OCI-LY3 (cell line): ENCODE measurements at regions not wholly inside any gene's neighbourhood (a gene's known extent, or its start where the extent isn't known, plus 50 kb on each side); places are given as distances from the start of the nearest gene placed in this dataset.

ENCODE experiments used
- H2AFZ ChIP-seq: fragments of 200-600, 300-600 bp; shearing (Covaris generic); 2 replicates; pipeline ENCODE4 v1.6.0; 2014; ENCODE audit warnings: antibody characterized with exemption, low read depth, low read length
- H3K27ac ChIP-seq: fragments of 200-600, 300-600 bp; sonication (generic); 2 replicates; pipeline ENCODE4 v1.5.1; 2014; ENCODE audit warnings: mild to moderate bottlenecking, low read length, moderate library complexity, mixed read lengths
- H3K27me3 ChIP-seq: fragments of 200-600, 300-600 bp; sonication (generic); 2 replicates; pipeline ENCODE4 v1.6.1; 2014; ENCODE audit warnings: low read depth, low read length, mixed read lengths
- H3K36me3 ChIP-seq: fragments of 200-600, 300-600 bp; sonication (generic); replicated peaks from 2 replicates; pipeline ENCODE3; 2014; ENCODE audit warnings: low read depth, low read length, mixed read lengths
- H3K4me1 ChIP-seq: fragments of 300-600, 200-600 bp; sonication (generic); 2 replicates; pipeline ENCODE4 v1.6.1; 2014; ENCODE audit warnings: low read length, mixed read lengths
- H3K4me2 ChIP-seq: fragments of 200-600, 300-600 bp; sonication (generic); 2 replicates; pipeline ENCODE4 v1.6.1; 2014; ENCODE audit warnings: low read length, mixed read lengths
- H3K4me3 ChIP-seq: fragments of 300-600, 200-600 bp; sonication (generic); 2 replicates; pipeline ENCODE4 v1.5.1; 2014; ENCODE audit warnings: antibody characterized with exemption, mild to moderate bottlenecking, low read length, moderate library complexity
- H3K79me2 ChIP-seq: fragments of 300-600, 200-600 bp; shearing (Covaris generic); 2 replicates; pipeline ENCODE4 v1.6.1; 2014; ENCODE audit warnings: mild to moderate bottlenecking, low read length, mixed read lengths
- H3K9ac ChIP-seq: fragments of 300-600, 200-600 bp; shearing (Covaris generic); 2 replicates; pipeline ENCODE4 v1.6.0; 2014; ENCODE audit warnings: mild to moderate bottlenecking, low read length, moderate library complexity
- H3K9me3 ChIP-seq: fragments of 200-600, 300-600 bp; shearing (Covaris generic); 2 replicates; pipeline ENCODE4 v1.6.1; 2014; ENCODE audit warnings: low read length, mixed read lengths; ENCODE audit not compliant: insufficient read depth
- H4K20me1 ChIP-seq: fragments of 200-600, 300-600 bp; sonication (generic); 2 replicates; pipeline ENCODE4 v1.6.1; 2016; ENCODE audit warnings: low read length, mixed read lengths; ENCODE audit not compliant: insufficient read depth
- CTCF ChIP-seq: fragments of 200-600, 300-600 bp; sonication (generic); IDR thresholded peaks from 2 replicates; pipeline ENCODE4 v1.5.1; 2014; ENCODE audit warnings: antibody characterized with exemption, low read length, low read depth
- EZH2phosphoT487 ChIP-seq: fragments of 200-600 bp; shearing (Covaris generic); IDR thresholded peaks from 2 replicates; pipeline ENCODE4 v1.6.1; 2018; ENCODE audit warnings: antibody characterized with exemption, mixed run types, low read depth

DNA sequence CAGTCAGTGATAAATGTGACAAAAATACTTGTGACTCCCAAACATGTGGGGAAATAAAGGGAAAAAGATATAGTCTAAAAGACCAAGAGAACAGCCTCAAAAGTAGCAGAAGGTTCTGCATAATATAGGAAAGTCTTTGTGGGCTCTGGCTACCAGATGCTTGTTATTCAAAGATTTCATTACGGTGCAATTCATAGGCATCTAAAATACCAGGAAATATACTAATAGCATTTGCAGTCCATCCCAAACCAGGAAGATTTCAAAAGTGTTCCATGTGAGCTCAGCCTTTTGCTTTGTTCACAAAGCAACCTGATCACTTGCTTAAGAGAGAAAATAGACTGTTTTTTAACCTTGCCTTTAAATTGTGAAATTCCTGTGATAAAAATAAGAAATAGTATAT, 506.7 kb upstream of the MARCKS start:
- H3K27me3 ChIP-seq, result no peaks in the 10 kb centered on the region
- no peak for TF ChIP-seq CTCF
- TF ChIP-seq EZH2phosphoT487, result no peak
- H2AFZ ChIP-seq, result no peak overlapping the region

DNA sequence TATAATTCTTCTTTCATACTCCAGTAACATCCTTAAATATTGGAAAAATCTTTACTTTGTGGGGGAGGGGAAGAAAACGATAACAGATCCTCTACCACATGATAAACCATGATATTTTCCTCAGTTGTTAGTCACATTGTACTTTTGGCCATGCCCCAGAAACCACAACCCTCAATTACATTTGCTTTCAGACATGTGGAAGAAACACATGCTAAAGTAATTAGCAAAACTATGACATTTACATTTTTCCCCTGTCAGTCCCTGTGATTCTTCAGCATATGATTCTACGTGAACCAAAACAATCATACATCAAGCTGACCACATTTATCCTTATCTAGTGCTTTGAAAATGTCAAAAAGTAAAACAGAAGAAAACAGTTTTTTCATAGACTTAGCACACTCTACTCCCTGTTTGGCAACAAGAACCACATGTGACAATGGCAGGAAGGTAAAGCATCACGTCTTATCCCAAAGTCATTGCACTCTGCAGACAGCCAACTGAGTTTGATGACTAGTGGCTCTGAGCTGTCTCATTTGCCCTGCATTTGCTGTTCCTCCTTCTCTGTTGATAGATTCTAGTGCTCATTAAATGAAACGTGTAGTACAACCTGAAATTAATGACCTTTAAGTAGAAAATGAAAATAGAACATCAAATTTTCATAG, 505.8 kb upstream of the MARCKS start:
- Histone ChIP-seq H4K20me1 (no peaks in the 10 kb centered on the region), H3K79me2 (no peaks in the 10 kb centered on the region), H3K27ac (no peak overlapping the region), H3K27me3 (no peaks in the 10 kb centered on the region), H3K9ac (no peak overlapping the region), H2AFZ (no peak overlapping the region), H3K4me1 (no peaks in the 10 kb centered on the region), H3K4me3 (no peak overlapping the region), H3K4me2 (no peak overlapping the region), H3K9me3 (no peaks in the 10 kb centered on the region), H3K36me3 (no peaks in the 10 kb centered on the region)
- TF ChIP-seq EZH2phosphoT487, result no peak
- TF ChIP-seq CTCF, result no peak

More for the DNA sequence above, 506.7 kb upstream of the MARCKS start:
- Histone ChIP-seq H4K20me1 (no peaks in the 10 kb centered on the region), H3K4me2 (no peak overlapping the region), H3K9ac (no peak overlapping the region), H3K79me2 (no peaks in the 10 kb centered on the region), H3K27ac (no peak overlapping the region), H3K4me3 (no peak overlapping the region), H3K9me3 (no peaks in the 10 kb centered on the region), H3K36me3 (no peaks in the 10 kb centered on the region), H3K4me1 (no peaks in the 10 kb centered on the region)

GRCh38 chr6:113352029-113352801, 504.9 kb upstream of the MARCKS start:
- H2AFZ ChIP-seq, result no peak overlapping the region
- H3K27ac ChIP-seq, result no peak overlapping the region
- no peak overlapping the region for H3K4me3 ChIP-seq
- no peaks in the 10 kb centered on the region for H3K36me3 ChIP-seq
- TF ChIP-seq EZH2phosphoT487, result no peak
- TF ChIP-seq CTCF, result no peak
- H3K4me2 ChIP-seq, result no peak overlapping the region
- no peaks in the 10 kb centered on the region for H3K79me2 ChIP-seq
- no peaks in the 10 kb centered on the region for H3K27me3 ChIP-seq
- H3K4me1 ChIP-seq, result no peaks in the 10 kb centered on the region
- no peak overlapping the region for H3K9ac ChIP-seq
- no peaks in the 10 kb centered on the region for H3K9me3 ChIP-seq
- no peaks in the 10 kb centered on the region for H4K20me1 ChIP-seq

DNA sequence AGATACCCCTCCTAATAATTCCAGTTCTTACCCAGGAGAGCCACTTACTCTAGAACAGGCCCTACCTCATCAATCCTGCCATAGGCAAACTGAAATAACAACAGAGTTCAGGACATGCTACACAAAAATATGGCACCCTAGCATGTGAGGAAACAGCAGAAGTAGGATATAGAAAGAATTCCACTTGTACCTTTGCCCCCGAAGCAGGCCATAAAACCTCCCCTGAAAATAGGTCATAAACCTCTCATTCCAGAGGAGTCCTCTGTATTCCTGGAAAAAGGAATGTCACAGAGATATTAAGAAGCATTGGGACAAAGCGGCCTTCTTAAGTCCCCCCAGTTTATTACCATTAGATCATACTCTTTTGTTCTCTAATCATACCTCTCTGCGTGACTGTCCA, 504.3 kb upstream of the MARCKS start:
- no peaks in the 10 kb centered on the region for H3K79me2 ChIP-seq
- no peak overlapping the region for H2AFZ ChIP-seq
- no peaks in the 10 kb centered on the region for H3K27me3 ChIP-seq
- TF ChIP-seq CTCF (no peak), EZH2phosphoT487 (no peak)
- H3K9ac ChIP-seq, result no peak overlapping the region
- H3K36me3 ChIP-seq, result no peaks in the 10 kb centered on the region
- no peak overlapping the region for H3K27ac ChIP-seq
- H3K4me2 ChIP-seq, result no peak overlapping the region
- no peak overlapping the region for H3K4me3 ChIP-seq
- no peaks in the 10 kb centered on the region for H3K4me1 ChIP-seq
- no peaks in the 10 kb centered on the region for H3K9me3 ChIP-seq
- H4K20me1 ChIP-seq, result no peaks in the 10 kb centered on the region
